Tibial nerve (tissue), 4 donors: ENCODE measurements at regions not wholly inside any gene's neighbourhood (a gene's known extent, or its start where the extent isn't known, plus 50 kb on each side); places are given as distances from the start of the nearest gene placed in this dataset.

Experiments used
- DNase-seq, 2 donors: peaks; one replicate each; pipeline ENCODE4 v3.0.0-alpha.2; 2019; ENCODE audit warnings: low spot score in 2 of 2
- H3K27ac ChIP-seq, 4 donors: fragments of 200-600 bp; sonication (generic) in 3 of 4; one replicate each; pipeline ENCODE4 v1.5.1; 2017 to 2019; ENCODE audit warnings: mild to moderate bottlenecking in 1 of 4
- H3K27me3 ChIP-seq, 2 donors: fragments of 200-600 bp; sonication (generic) in 1 of 2; one replicate each; pipeline versions ENCODE4 v1.5.1 to v1.6.0; 2017 to 2019
- H3K36me3 ChIP-seq, 3 donors: fragments of 200-600 bp; sonication (generic); one replicate each; pipeline ENCODE4 v1.5.1; 2018 to 2019
- H3K4me1 ChIP-seq, 4 donors: fragments of 200-600 bp; sonication (generic) in 3 of 4; one replicate each; pipeline ENCODE4 v1.5.1; 2017 to 2019
- H3K4me3 ChIP-seq, 4 donors: fragments of 200-600 bp; sonication (generic) in 3 of 4; one replicate each; pipeline ENCODE4 v1.5.1; 2017 to 2019; ENCODE audit warnings: mild to moderate bottlenecking in 1 of 4, moderate library complexity in 1 of 4
- H3K9me3 ChIP-seq, 4 donors: fragments of 200-600 bp; sonication (generic) in 3 of 4; one replicate each; pipeline ENCODE4 v1.5.1; 2017 to 2019
- CTCF ChIP-seq, 5 experiments: fragments of 200-600 bp in 3 of 5; fragments of 450-650 bp in 2 of 5; sonication (generic) in 3 of 5; IDR thresholded peaks; one replicate each; pipeline ENCODE4 v1.5.1; 2016 to 2019; ENCODE audit warnings: antibody characterized with exemption in 5 of 5, mild to moderate bottlenecking in 3 of 5, moderate library complexity in 2 of 5
- EP300 ChIP-seq, 2 donors: sonication (generic); formaldehyde crosslinking; IDR thresholded peaks; one replicate each; pipeline ENCODE4 v1.6.1; 2017; ENCODE audit warnings: antibody characterized with exemption in 2 of 2, mild to moderate bottlenecking in 1 of 2
- POLR2A ChIP-seq, 2 donors: fragments of 450-650 bp; IDR thresholded peaks; one replicate each; pipeline ENCODE4 v1.6.1; 2017; ENCODE audit warnings: antibody characterized with exemption in 2 of 2, mild to moderate bottlenecking in 2 of 2, moderate library complexity in 2 of 2
- WGBS, 2 donors: methylation state at CpG; one replicate each; pipeline ENCODE4 v1.1.5; 2018; 5-methylcytosine and 5-hydroxymethylcytosine counted together

- H3K27me3 ChIP-seq: no peaks in the 10 kb centered on the region
- TF ChIP-seq CTCF (IDR thresholded peaks at IDR 0.05) (no peak), POLR2A (IDR thresholded peaks at IDR 0.05) (no peak), EP300 (IDR thresholded peaks at IDR 0.05) (no peak)
- H3K4me3 ChIP-seq: no peak overlapping the region
- no peak overlapping the region for H3K27ac ChIP-seq
- no peaks in the 10 kb centered on the region for H3K4me1 ChIP-seq
- no peaks in the 10 kb centered on the region for H3K9me3 ChIP-seq
- H3K36me3 ChIP-seq: no peaks in the 10 kb centered on the region
- whole genome bisulfite sequencing, 2 donors: 63 to 73% methylated on average over 6 of the region's 6 CpGs
- DNase-seq: no peak
Observed at GRCh38 chr9:1839909-1840308, 175.2 kb upstream of the SMARCA2 start.

DNA sequence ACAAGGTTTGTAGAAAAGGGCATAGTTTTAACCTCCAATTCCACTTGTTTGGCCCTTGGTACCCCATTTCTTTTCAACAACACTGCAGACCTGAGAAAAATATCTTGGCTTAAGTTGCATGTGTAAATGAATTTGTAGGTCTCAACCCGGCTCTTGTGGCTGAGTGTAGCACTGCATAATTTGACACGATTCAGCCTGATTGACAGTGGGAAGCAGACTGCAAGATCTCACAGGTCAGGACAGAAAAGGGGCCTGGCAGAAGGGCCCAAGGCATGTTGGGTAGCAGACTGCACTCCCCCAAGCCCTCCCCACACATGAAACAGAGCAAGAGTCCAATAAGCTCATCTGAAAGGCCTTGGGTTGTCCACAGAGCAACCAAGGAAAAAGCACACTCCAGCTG lies 169.7 kb upstream of the SMARCA2 start:
- DNase-seq: no peak
- Histone ChIP-seq H3K27ac (no peak overlapping the region), H3K4me3 (no peak overlapping the region), H3K9me3 (no peaks in the 10 kb centered on the region), H3K36me3 (no peaks in the 10 kb centered on the region), H3K27me3 (no peaks in the 10 kb centered on the region), H3K4me1 (no peaks in the 10 kb centered on the region)
- WGBS, 2 donors: 53 to 60% methylated on average over 2 of the region's 2 CpGs
- TF ChIP-seq CTCF (IDR thresholded peaks at IDR 0.05): no peak
- no peak for TF ChIP-seq POLR2A (IDR thresholded peaks at IDR 0.05)
- no peak for TF ChIP-seq EP300 (IDR thresholded peaks at IDR 0.05)

GRCh38 chr9:1855726-1856125 lies 159.4 kb upstream of the SMARCA2 start:
- Histone ChIP-seq H3K27ac (no peak overlapping the region), H3K4me3 (no peak overlapping the region), H3K4me1 (no peaks in the 10 kb centered on the region), H3K36me3 (no peaks in the 10 kb centered on the region), H3K9me3 (peaks cover 0 to 14% (median 0%) of the 10 kb centered on the region in 4 donors), H3K27me3 (no peaks in the 10 kb centered on the region)
- WGBS, 2 donors: 53 to 58% methylated on average over 3 of the region's 3 CpGs
- no peak for DNase-seq
- TF ChIP-seq POLR2A (IDR thresholded peaks at IDR 0.05) (no peak), CTCF (IDR thresholded peaks at IDR 0.05) (no peak), EP300 (IDR thresholded peaks at IDR 0.05) (no peak)

- Histone ChIP-seq H3K9me3 (peaks cover 0 to 14% (median 0%) of the 10 kb centered on the region in 4 donors), H3K4me3 (no peak overlapping the region), H3K36me3 (no peaks in the 10 kb centered on the region), H3K4me1 (no peaks in the 10 kb centered on the region), H3K27ac (no peak overlapping the region), H3K27me3 (no peaks in the 10 kb centered on the region)
- DNase-seq: no peak
- WGBS, 2 donors: 78% methylated on average over 3 of the region's 3 CpGs
- TF ChIP-seq EP300 (IDR thresholded peaks at IDR 0.05): no peak
Observed at GRCh38 chr9:1857808-1858207, 157.3 kb upstream of the SMARCA2 start.

- TF ChIP-seq CTCF (IDR thresholded peaks at IDR 0.05) (peak in 1 of 5 experiments; percentile 14), POLR2A (IDR thresholded peaks at IDR 0.05) (no peak), EP300 (IDR thresholded peaks at IDR 0.05) (no peak)
- H3K36me3 ChIP-seq: no peaks in the 10 kb centered on the region
- no peaks in the 10 kb centered on the region for H3K4me1 ChIP-seq
- H3K4me3 ChIP-seq: no peak overlapping the region
- DNase-seq: no peak
- H3K9me3 ChIP-seq: no peaks in the 10 kb centered on the region
- H3K27me3 ChIP-seq: no peaks in the 10 kb centered on the region
- WGBS, 2 donors: 57 to 60% methylated on average over 6 of the region's 6 CpGs
- no peak overlapping the region for H3K27ac ChIP-seq
Observed at GRCh38 chr9:1869843-1870242, 145.3 kb upstream of the SMARCA2 start.

DNA sequence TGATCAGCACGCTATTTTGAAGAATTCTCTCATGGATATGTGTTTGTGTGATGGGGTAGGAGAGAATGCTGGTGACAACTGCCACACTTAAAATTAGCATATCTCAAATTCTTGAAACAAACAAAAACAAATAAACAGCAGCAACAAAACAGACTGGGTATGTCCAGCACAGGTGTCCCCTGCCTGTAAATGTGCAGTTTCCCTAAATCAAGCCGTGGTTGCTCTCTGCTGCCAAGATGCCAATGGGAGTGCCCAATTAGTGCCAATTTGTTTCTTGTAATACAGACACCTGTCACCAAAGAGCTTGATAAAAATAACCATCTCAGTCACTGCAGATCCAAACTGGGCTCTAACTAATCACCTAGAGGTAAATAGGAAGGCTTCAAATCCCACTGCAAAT lies 144.2 kb upstream of the SMARCA2 start:
- H3K27me3 ChIP-seq: no peaks in the 10 kb centered on the region
- no peaks in the 10 kb centered on the region for H3K36me3 ChIP-seq
- no peak for TF ChIP-seq CTCF (IDR thresholded peaks at IDR 0.05)
- TF ChIP-seq EP300 (IDR thresholded peaks at IDR 0.05): no peak
- no peak for TF ChIP-seq POLR2A (IDR thresholded peaks at IDR 0.05)
- no peak for DNase-seq
- 73 to 75% methylated on average over 2 of the region's 2 CpGs for WGBS, 2 donors
- H3K4me1 ChIP-seq: no peaks in the 10 kb centered on the region
- H3K27ac ChIP-seq: no peak overlapping the region
- H3K9me3 ChIP-seq: no peaks in the 10 kb centered on the region
- H3K4me3 ChIP-seq: no peak overlapping the region
